Liver (tissue), 2 donors: ENCODE measurements at regions not wholly inside any gene's neighbourhood (a gene's known extent, or its start where the extent isn't known, plus 50 kb on each side); places are given as distances from the start of the nearest gene placed in this dataset.

Source experiments
- CTCF ChIP-seq: fragments of 150-350 bp; IDR thresholded peaks from 2 replicates; pipeline ENCODE4 v1.5.1; 2017; ENCODE audit warnings: improper control_type of control experiment, low read depth, low read length; ENCODE audit not compliant: missing input control
- ZBTB33 ChIP-seq: IDR thresholded peaks from 2 replicates; pipeline ENCODE4 v1.6.1; 2016; ENCODE audit warnings: antibody characterized with exemption
- donor health status: healthy.

DNA sequence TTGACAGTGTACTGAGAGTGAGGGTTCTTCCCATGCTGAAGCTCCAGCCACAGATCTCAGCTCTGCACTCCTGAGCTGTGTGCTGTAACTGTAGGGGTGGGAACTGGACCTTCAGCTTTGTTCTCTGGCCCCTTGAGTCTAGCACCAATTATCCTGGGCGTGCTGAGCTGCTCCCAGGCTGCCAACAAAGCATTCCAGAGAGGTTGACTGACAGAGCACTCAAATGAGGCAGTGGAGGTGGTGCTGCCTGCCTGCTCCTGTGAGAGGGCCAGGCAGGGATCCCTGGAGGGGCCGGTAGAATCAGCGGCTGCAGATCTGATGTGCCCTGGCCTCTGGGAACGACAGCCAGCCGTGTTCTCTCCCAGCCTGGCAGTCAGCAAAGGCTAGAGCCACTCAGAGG lies 375.7 kb upstream of the AADAT start:
- TF ChIP-seq ZBTB33 (no peak), CTCF (no peak)
